Stimulated activated memory B cell treated with anti-CD40 and anti-IgM and Interleukin-4, amounts not matched to agents 10 μg/mL and 1 μg/mL and 100 μg/mL, for 72 hours (primary cell): ENCODE measurements at regions not wholly inside any gene's neighbourhood (a gene's known extent, or its start where the extent isn't known, plus 50 kb on each side); places are given as distances from the start of the nearest gene placed in this dataset.
"Not testable (repeated sequence)": the region's sequence is repeated elsewhere in the genome, so short reads cannot be mapped to it uniquely, and the experiment has no call there.

Source experiments
- ATAC-seq: fragments of 150-1000 bp; cut with Tn5 transposase; 2 replicates; pipeline ENCODE4 v1.10.0; 2021
- H3K27ac Mint-ChIP-seq: one replicate; pipeline ENCODE4 v1.8.0; 2022; ENCODE audit warnings: mild to moderate bottlenecking, mixed read lengths
- H3K27me3 Mint-ChIP-seq: one replicate; pipeline ENCODE4 v1.8.0; 2022; ENCODE audit warnings: mixed read lengths
- H3K36me3 Mint-ChIP-seq: one replicate; pipeline ENCODE4 v1.8.0; 2022; ENCODE audit warnings: mixed read lengths
- H3K4me1 Mint-ChIP-seq: one replicate; pipeline ENCODE4 v1.8.0; 2022; ENCODE audit warnings: mixed read lengths
- H3K4me3 Mint-ChIP-seq: one replicate; pipeline ENCODE4 v1.8.0; 2022; ENCODE audit warnings: mild to moderate bottlenecking, moderate library complexity, mixed read lengths
- H3K9me3 Mint-ChIP-seq: one replicate; pipeline ENCODE4 v1.8.0; 2022; ENCODE audit warnings: mixed read lengths

DNA sequence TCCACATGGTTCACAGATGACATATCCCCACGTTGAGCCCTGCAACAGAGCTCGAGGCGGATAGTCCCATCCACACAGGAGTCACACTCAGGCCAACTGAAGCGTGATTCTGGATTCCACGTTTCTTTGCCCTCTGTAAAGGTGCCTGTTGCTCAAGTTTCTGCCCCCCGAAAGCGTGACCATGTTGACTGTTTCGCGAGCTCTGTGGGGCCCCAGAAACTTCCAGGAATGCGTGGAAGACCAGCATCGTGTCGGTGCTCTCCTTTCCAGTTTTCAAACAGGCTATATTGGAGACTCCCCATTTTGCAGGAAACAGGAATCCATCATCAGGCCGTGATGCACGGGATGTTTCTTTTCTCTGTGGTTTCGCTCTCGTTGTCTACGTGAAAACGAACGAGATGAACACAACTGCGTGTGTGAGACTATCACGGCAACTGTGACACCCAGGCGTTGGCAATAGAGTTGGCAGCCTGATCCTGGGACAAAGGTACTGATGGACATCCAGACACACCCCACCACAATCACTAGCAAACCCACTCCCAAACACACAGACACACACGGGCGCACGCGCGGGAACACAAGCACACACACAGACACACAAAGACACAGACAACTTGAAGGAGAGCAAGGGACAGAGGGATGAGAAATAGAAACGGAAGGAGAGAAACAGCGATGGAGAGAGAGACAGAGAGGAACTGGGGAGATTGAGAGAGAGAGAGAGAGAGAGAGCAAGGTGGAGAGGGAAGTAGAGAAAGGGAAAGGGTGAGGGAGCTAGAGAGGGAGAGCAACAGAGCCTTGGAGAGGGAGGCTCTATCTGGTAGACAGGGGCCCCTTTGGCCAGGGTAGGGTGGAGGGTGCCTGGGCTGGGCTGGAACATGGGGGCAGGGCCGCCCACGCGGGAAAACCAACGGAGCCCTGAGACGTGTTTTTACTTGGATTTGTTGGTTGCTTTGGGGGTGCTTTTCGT is 1609.3 kb downstream of the SPATA31A7 start:
- Mint-ChIP-seq H3K27ac (peak overlapping the region; percentile 83), H3K4me3 (peak overlapping the region; percentile 81), H3K4me1 (peaks cover 32% of the 10 kb centered on the region)
- H3K9me3 Mint-ChIP-seq, H3K36me3 Mint-ChIP-seq, ATAC-seq, H3K27me3 Mint-ChIP-seq: not testable (repeated sequence)

GRCh38 chr9:62799851-62800371 is 1610.1 kb downstream of the SPATA31A7 start:
- ATAC-seq: peak; percentile 21

DNA sequence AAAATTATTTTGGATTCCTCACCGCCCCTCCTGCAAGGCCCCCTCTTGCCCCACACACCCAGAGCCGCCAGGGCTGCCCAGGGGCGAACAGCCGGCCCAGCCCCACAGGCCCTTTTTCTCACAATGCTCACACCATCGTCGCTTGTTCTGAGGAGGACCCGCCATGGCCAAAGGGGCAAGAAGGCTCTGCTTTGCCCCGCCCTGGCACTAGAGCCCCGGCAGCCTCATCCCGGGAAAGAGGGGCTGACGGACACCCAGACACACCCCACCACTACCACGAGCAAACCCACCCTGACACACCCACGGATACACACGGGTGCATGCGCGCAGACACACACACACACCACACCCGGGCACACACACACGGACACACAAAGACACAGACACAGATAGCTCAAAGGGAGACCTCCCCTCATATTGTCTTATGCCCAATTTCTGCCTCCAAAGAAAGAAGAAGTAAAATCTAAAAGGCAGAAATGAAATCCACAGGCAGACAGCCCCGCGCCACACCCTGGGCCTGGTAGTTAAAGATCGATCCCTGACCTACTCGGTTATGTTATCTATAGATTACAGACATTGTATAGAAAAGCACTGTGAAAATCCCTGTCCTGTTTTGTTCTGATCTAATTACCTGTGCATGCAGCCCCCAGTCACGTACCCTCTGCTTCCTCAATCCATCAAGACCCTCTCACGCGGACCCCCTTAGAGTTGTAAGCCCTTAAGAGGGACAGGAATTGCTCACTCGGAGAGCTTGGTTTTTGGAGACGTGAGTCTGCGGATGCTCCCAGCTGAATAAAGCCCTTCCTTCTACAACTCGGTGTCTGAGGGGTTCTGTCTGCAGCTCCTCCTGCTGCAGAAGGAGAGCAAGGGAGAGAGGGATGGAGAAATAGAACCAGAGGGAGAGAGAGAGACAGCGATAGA is 1610.9 kb downstream of the SPATA31A7 start:
- H3K27ac Mint-ChIP-seq: peak overlapping the region; percentile 83
- H3K4me3 Mint-ChIP-seq: peak overlapping the region; percentile 81
- H3K9me3 Mint-ChIP-seq, H3K36me3 Mint-ChIP-seq, H3K27me3 Mint-ChIP-seq: not testable (repeated sequence)
- ATAC-seq: peak; percentile 40
- peaks cover 43% of the 10 kb centered on the region for H3K4me1 Mint-ChIP-seq

More at GRCh38 chr9:62799851-62800371, 1610.1 kb downstream of the SPATA31A7 start:
- Mint-ChIP-seq H3K27ac (peak overlapping the region; percentile 83), H3K4me3 (peak overlapping the region; percentile 81), H3K4me1 (peaks cover 37% of the 10 kb centered on the region)
- not testable (repeated sequence) for H3K9me3 Mint-ChIP-seq, H3K27me3 Mint-ChIP-seq, H3K36me3 Mint-ChIP-seq

DNA sequence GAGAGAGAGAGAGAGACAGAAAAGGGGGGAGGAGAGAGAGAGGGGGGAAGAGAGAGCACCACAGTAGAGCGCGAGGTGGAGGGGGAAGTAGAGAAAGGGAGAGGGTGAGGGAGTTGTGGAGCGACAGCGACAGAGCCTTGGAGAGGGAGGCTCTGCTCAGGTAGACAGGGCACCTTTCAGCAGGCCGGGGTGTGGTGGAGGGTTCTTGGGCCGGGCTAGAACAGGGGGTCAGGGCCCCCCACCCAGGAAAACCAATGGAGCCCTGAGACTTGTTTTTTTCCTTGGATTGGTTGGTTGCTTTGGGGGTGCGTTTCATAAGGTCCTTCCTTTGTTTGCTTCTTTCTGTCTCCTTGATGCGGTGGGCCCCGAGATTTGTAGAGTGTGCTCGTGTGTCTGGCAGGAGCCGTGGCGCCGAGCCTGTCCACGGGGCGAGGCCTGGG is 1611.6 kb downstream of the SPATA31A7 start:
- not testable (repeated sequence) for H3K36me3 Mint-ChIP-seq, H3K9me3 Mint-ChIP-seq, H3K27me3 Mint-ChIP-seq
- peak overlapping the region; percentile 83 for H3K27ac Mint-ChIP-seq
- peak; percentile 53 for ATAC-seq
- peak overlapping the region; percentile 81 for H3K4me3 Mint-ChIP-seq
- peaks cover 44% of the 10 kb centered on the region for H3K4me1 Mint-ChIP-seq

DNA sequence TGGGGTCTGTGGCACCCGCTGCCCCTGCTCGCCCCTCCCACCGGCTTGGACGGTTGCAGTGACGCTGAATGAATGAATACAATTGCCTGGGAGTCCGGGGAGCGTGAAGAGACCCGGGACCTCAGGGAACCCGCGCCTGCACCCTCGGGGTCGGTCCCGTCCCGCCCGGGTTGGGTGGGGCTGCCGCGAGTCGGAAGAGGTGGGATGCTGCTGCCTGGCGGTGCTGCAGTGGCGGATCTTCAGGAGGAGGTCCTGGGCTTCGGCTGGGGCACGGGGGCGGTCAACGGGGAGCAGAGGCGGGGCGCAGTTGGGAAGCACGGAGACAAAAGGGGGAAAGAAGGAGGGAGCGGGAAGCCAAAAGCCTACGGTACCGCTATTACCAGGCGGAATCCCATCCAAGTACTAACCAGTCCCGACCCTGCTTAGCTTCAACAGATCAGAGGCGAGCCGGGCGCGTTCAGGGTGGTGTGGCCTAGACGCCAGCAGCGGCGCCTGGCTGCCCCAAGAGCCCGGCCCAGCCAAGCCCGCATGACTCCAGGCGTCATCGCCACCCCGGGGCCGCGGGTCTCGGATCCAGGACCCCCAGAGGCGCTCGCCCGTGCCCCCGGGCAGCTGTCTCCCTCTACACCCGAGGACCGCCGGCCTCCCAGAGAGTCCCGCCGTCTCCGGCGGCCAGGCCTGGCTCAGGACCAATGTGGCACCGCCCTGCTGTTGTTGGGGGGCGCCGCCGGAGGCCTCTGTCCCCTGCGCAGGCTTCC is 1612.3 kb downstream of the SPATA31A7 start:
- peak; percentile 99 for ATAC-seq
- Mint-ChIP-seq H3K4me1 (peaks cover 44% of the 10 kb centered on the region), H3K27ac (peak overlapping the region; percentile 83), H3K4me3 (peak overlapping the region; percentile 81)
- not testable (repeated sequence) for H3K27me3 Mint-ChIP-seq, H3K9me3 Mint-ChIP-seq, H3K36me3 Mint-ChIP-seq

DNA sequence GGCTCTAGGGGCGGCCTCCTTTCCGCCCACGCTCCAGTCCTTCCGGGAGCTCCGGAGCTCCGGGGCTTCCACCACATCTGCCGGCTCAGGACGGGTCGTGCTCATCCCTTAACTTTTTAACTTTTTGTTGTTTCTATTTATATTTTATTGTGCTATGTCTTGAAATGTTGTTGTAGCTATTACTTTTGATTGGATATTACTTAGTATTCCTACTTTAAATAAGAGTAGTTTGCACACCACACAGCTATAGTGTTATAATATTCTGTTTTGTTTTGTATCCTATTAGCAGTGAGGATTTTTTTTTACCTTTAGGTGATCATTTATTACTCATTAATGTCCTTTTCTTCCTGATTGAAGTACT is 1612.9 kb downstream of the SPATA31A7 start:
- H3K36me3 Mint-ChIP-seq, H3K27me3 Mint-ChIP-seq, H3K9me3 Mint-ChIP-seq, ATAC-seq: not testable (repeated sequence)
- peak overlapping the region; percentile 81 for H3K4me3 Mint-ChIP-seq
- H3K27ac Mint-ChIP-seq: peak overlapping the region; percentile 83
- H3K4me1 Mint-ChIP-seq: peaks cover 44% of the 10 kb centered on the region

- Mint-ChIP-seq H3K4me3 (peak overlapping the region; percentile 81), H3K4me1 (peaks cover 44% of the 10 kb centered on the region), H3K27ac (peak overlapping the region; percentile 83)
- not testable (repeated sequence) for H3K36me3 Mint-ChIP-seq, H3K9me3 Mint-ChIP-seq, H3K27me3 Mint-ChIP-seq, ATAC-seq
Observed at GRCh38 chr9:62803099-62803498, 1613.3 kb downstream of the SPATA31A7 start.

DNA sequence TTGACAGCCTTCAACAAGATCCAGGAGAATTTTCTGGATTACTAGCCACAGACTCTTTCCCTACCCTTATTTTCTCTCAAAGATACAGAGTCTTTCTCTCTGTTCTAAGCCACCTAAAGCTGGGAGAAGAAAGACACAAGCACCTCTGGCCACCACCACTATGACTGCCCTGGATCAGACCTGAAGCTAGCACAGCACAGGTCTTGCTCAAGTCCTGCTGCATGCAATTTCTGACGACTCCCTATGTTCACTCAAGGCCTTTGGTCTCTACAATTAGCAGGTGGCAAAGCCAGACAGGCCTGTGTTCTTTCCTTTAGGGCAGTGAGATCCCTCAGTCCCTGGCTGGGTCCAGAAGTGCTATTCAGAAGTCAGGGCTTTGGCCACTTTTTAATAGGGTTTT is 1614.5 kb downstream of the SPATA31A7 start:
- not testable (repeated sequence) for H3K4me3 Mint-ChIP-seq, H3K27me3 Mint-ChIP-seq, H3K36me3 Mint-ChIP-seq, H3K27ac Mint-ChIP-seq, ATAC-seq, H3K9me3 Mint-ChIP-seq
- H3K4me1 Mint-ChIP-seq: peaks cover 40% of the 10 kb centered on the region

GRCh38 chr9:62807424-62807823 is 1617.6 kb downstream of the SPATA31A7 start:
- ATAC-seq, H3K27me3 Mint-ChIP-seq, H3K9me3 Mint-ChIP-seq, H3K27ac Mint-ChIP-seq, H3K4me3 Mint-ChIP-seq: not testable (repeated sequence)
- Mint-ChIP-seq H3K36me3 (peaks cover 12% of the 10 kb centered on the region), H3K4me1 (peaks cover 19% of the 10 kb centered on the region)

DNA sequence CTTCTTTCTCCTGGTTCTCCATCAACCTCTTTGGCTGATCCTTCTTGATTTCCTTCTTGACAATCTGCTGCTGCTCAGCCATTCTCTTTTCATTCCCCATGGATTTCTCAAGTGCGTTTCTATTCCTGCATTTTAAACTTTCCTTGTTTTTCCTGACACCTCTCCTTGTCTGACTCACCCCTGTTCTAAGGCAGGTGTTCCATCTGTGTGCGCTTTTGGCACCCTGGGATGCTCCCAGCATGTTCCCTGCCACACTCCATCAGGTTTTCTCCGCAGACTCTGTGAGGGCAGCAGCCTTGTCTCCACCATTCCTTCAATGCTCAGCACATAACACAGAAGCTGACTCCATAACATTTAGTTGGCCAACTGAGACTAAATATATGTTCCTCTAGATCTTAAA is 1618.2 kb downstream of the SPATA31A7 start:
- ATAC-seq: not testable (repeated sequence)

DNA sequence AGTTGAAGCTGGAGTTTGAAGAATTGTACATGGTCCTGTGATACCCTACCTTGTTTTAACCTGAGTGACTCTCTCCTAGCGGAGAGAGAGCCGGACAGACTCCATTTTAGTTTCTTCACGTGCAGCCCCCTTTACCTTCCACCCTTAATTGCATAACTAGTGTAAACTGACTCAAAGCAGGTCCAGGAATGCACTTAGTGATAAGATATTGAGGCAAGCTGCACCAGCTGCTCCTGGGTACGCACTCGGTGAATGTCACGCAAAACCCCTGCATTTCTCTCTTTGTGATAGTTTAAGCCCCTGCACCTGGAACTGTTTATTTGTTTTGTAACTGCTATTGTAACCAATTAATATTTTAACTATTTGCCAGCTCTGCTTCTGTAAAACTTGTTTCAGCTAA is 1620.5 kb downstream of the SPATA31A7 start:
- not testable (repeated sequence) for H3K4me3 Mint-ChIP-seq, H3K9me3 Mint-ChIP-seq, H3K4me1 Mint-ChIP-seq, H3K27me3 Mint-ChIP-seq, H3K27ac Mint-ChIP-seq, ATAC-seq
- peaks cover 12% of the 10 kb centered on the region for H3K36me3 Mint-ChIP-seq

More for the DNA sequence above, 1618.2 kb downstream of the SPATA31A7 start:
- H3K4me3 Mint-ChIP-seq, H3K27ac Mint-ChIP-seq, H3K27me3 Mint-ChIP-seq, H3K9me3 Mint-ChIP-seq: not testable (repeated sequence)
- Mint-ChIP-seq H3K4me1 (peaks cover 16% of the 10 kb centered on the region), H3K36me3 (peaks cover 12% of the 10 kb centered on the region)

GRCh38 chr9:62810811-62811315 is 1621.0 kb downstream of the SPATA31A7 start:
- H3K4me3 Mint-ChIP-seq, H3K27me3 Mint-ChIP-seq, H3K27ac Mint-ChIP-seq, H3K4me1 Mint-ChIP-seq, ATAC-seq, H3K9me3 Mint-ChIP-seq: not testable (repeated sequence)
- H3K36me3 Mint-ChIP-seq: peaks cover 12% of the 10 kb centered on the region

DNA sequence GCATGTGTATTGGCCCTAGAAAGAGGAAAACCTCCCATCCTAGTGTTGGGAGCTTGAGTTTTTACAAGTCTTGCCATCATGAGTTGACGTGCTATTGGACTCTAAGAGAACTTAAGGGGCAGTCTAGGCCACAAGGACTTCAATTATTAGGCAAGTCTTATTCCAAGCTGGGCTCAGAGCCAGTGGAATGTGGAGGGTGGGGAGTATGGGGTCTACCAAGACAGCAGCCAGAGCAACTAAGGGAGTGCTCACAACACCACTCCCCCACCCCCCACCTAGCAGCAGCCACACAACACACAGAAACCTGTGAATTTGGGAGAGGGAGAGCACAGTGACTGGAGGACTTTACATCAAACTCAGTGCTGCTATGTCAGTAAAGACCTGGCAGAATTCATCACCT is 1625.6 kb downstream of the SPATA31A7 start:
- not testable (repeated sequence) for H3K9me3 Mint-ChIP-seq, H3K4me3 Mint-ChIP-seq, H3K27ac Mint-ChIP-seq, ATAC-seq, H3K4me1 Mint-ChIP-seq, H3K27me3 Mint-ChIP-seq
- peaks cover 11% of the 10 kb centered on the region for H3K36me3 Mint-ChIP-seq

DNA sequence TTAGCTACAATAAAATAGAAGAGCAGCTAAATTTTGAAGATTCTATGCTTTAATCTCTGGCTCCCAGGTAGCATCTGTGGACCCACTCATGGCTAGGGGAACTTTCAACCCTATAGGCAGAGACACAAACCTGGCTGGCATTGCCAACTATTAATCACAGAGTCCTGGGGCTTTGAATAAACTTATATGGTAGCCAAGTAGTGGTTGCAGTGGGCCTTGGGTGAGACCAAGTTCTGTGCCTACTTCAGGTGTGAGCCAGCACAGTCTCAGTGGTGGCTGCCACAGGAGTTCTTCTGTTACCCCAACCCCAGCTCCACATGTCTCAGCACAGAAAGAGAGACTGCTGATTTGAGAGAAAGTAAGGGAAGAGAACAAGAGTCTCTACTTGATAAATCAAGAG is 1626.5 kb downstream of the SPATA31A7 start:
- H3K9me3 Mint-ChIP-seq, H3K27me3 Mint-ChIP-seq, H3K4me1 Mint-ChIP-seq, ATAC-seq, H3K27ac Mint-ChIP-seq, H3K4me3 Mint-ChIP-seq: not testable (repeated sequence)
- H3K36me3 Mint-ChIP-seq: peaks cover 11% of the 10 kb centered on the region
